ENCODE measurements at regions not wholly inside any gene's neighbourhood (a gene's known extent, or its start where the extent isn't known, plus 50 kb on each side); places are given as distances from the start of the nearest gene placed in this dataset.

- TF ChIP-seq CTCF (IDR thresholded peaks at IDR 0.05; ENCODE audit: low read depth, low read length, poor library complexity, severe bottlenecking), result no peak
- TF ChIP-seq EZH2phosphoT487 (IDR thresholded peaks at IDR 0.05; ENCODE audit: borderline replicate concordance, low read length), result no peak
Observed at GRCh38 chr21:41647806-41648561, 118.9 kb downstream of the RIPK4 start.
